ENCODE measurements at regions not wholly inside any gene's neighbourhood (a gene's known extent, or its start where the extent isn't known, plus 50 kb on each side); places are given as distances from the start of the nearest gene placed in this dataset.
A peak's percentile ranks its signal among the peaks of the same experiment; 100 is the strongest.

DNA sequence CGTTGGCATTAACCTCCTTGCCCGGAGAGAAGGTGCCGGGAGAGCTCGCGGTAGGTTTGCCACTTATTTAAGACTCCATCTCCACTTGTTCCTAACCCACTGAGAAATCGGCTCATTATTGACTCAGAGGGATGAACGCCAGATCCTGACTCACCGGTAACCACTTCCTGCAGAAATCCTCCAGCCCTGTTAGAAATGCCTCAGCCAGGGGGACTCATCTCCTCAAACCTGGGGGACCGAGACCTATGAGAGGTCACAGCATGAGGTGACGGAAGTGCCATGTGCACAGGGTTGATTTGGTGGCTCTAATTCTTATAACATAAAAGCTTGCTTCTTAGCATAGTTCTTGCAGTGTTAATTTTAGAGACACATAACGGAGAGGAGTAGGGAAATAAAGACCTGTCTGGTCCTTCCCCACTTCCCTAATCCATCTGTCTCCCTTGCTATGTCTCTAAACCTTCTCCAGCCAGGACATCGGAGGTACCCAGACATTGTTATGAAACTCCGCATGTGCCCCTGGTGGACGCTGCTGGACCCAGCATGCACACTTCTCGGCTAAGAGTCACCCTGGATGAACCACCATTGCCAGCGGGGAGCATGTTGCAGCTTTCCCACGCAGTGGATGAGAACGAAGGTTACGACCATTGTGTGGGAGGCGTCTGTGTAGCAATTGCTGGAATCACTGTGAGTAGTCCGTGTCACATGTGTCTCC lies 158.9 kb downstream of the EFNB2 start:
- TF ChIP-seq CTCF (IDR thresholded peaks at IDR 0.05; ENCODE audit: poor library complexity, severe bottlenecking) = no peak
- DNase-seq (ENCODE audit: low spot score) = peak; percentile 76
- H3K9me3 ChIP-seq (ENCODE audit: severe bottlenecking) = no peaks in the 10 kb centered on the region
- no peaks in the 10 kb centered on the region for H3K27me3 ChIP-seq (ENCODE audit: insufficient read depth, poor library complexity, severe bottlenecking)
- no peaks in the 10 kb centered on the region for H3K36me3 ChIP-seq (ENCODE audit: low read depth)
- ATAC-seq (ENCODE audit: low read depth) = peak; percentile 96
- peaks cover 37% of the 10 kb centered on the region for H3K4me1 ChIP-seq (ENCODE audit: insufficient read depth, poor library complexity, severe bottlenecking)
- no peak overlapping the region for H3K4me3 ChIP-seq (ENCODE audit: severe bottlenecking)
- peak overlapping the region; percentile 61 for H3K27ac ChIP-seq (ENCODE audit: poor library complexity, severe bottlenecking)

- no peak for TF ChIP-seq CTCF (IDR thresholded peaks at IDR 0.05; ENCODE audit: poor library complexity, severe bottlenecking)
- Histone ChIP-seq H3K4me3 (ENCODE audit: severe bottlenecking) (no peak overlapping the region), H3K27ac (ENCODE audit: poor library complexity, severe bottlenecking) (no peak overlapping the region), H3K27me3 (ENCODE audit: insufficient read depth, poor library complexity, severe bottlenecking) (no peaks in the 10 kb centered on the region), H3K9me3 (ENCODE audit: severe bottlenecking) (no peaks in the 10 kb centered on the region), H3K36me3 (ENCODE audit: low read depth) (no peaks in the 10 kb centered on the region), H3K4me1 (ENCODE audit: insufficient read depth, poor library complexity, severe bottlenecking) (peaks cover 37% of the 10 kb centered on the region)
- DNase-seq (ENCODE audit: low spot score) (no peak), ATAC-seq (ENCODE audit: low read depth) (no peak)
Observed at GRCh38 chr13:106375085-106375484, 160.4 kb downstream of the EFNB2 start.

DNA sequence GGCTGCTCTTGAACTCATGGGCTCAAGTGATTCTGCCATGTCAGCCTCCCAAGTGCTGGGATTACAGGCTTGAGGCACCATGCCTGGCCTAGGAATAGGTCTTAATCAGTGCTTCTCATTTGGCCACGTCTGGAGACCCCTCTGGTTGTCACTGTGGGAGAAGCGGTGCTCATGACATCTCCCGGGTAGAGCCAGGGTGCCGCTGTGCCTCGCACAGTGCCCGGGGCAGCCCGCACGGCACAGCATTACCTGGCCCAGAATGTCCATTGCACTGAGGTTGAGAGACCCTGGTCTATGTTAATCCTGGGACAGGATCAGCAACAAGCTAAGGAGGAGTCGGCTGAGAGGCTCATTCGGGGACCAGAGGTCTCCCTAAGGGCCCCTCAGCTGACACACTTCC lies 160.8 kb downstream of the EFNB2 start:
- Histone ChIP-seq H3K9me3 (ENCODE audit: severe bottlenecking) (no peaks in the 10 kb centered on the region), H3K4me1 (ENCODE audit: insufficient read depth, poor library complexity, severe bottlenecking) (peaks cover 37% of the 10 kb centered on the region), H3K4me3 (ENCODE audit: severe bottlenecking) (no peak overlapping the region), H3K36me3 (ENCODE audit: low read depth) (no peaks in the 10 kb centered on the region), H3K27ac (ENCODE audit: poor library complexity, severe bottlenecking) (no peak overlapping the region), H3K27me3 (ENCODE audit: insufficient read depth, poor library complexity, severe bottlenecking) (no peaks in the 10 kb centered on the region)
- no peak for TF ChIP-seq CTCF (IDR thresholded peaks at IDR 0.05; ENCODE audit: poor library complexity, severe bottlenecking)
- DNase-seq (ENCODE audit: low spot score) = no peak
- ATAC-seq (ENCODE audit: low read depth) = no peak

DNA sequence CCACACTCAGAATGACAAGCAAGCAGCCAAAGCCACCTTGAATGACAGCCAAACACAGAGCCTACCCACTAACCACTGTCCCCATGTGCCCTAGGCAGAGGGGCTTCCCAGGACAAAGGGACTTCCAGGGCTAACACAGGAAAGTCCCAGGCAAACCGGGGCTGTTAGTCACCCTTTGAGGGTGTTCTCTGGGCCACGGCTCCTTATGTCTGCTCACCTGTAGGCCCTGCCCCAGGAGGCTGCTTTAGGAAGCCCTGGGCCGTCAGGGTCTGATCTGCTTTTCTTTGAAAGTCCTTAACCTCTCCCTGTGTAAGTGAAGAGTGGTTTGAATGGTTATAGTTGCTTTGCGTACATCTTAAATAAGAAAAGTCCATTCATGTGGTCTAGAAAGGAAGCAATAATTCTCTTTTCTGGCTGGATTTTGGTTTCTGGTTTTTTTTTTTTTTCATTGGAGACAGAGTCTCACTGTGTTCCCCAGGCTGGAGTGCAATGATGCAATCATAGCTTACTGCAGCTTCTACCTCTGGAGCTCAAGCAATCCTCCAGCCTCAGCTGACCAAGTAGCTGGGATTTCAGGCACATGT lies 161.4 kb downstream of the EFNB2 start:
- Histone ChIP-seq H3K36me3 (ENCODE audit: low read depth) (no peaks in the 10 kb centered on the region), H3K27me3 (ENCODE audit: insufficient read depth, poor library complexity, severe bottlenecking) (no peaks in the 10 kb centered on the region), H3K4me3 (ENCODE audit: severe bottlenecking) (no peak overlapping the region), H3K27ac (ENCODE audit: poor library complexity, severe bottlenecking) (no peak overlapping the region), H3K9me3 (ENCODE audit: severe bottlenecking) (no peaks in the 10 kb centered on the region), H3K4me1 (ENCODE audit: insufficient read depth, poor library complexity, severe bottlenecking) (peaks cover 35% of the 10 kb centered on the region)
- no peak for TF ChIP-seq CTCF (IDR thresholded peaks at IDR 0.05; ENCODE audit: poor library complexity, severe bottlenecking)
- ATAC-seq (ENCODE audit: low read depth) = no peak
- no peak for DNase-seq (ENCODE audit: low spot score)

Measured in RWPE2 (cell line).